Body of pancreas (tissue), 4 donors: ENCODE measurements at regions not wholly inside any gene's neighbourhood (a gene's known extent, or its start where the extent isn't known, plus 50 kb on each side); places are given as distances from the start of the nearest gene placed in this dataset.

Experiments used
- POLR2A ChIP-seq, 3 donors: fragments of 450-650 bp; IDR thresholded peaks; one replicate each; pipeline ENCODE4 v1.6.1; 2016; ENCODE audit warnings: antibody characterized with exemption in 3 of 3, mild to moderate bottlenecking in 2 of 3
- TF ChIP-seq, protein P1 (sequence below), 7 experiments: fragments of 450-650 bp in 4 of 7; fragments of 200-600 bp in 3 of 7; sonication (generic) in 3 of 7; IDR thresholded peaks; one replicate each; pipeline ENCODE4 v1.5.1; 2016 to 2019; ENCODE audit warnings: antibody characterized with exemption in 7 of 7

GRCh38 chr4:31041853-31042252 is 321.7 kb downstream of the PCDH7 start:
- TF ChIP-seq POLR2A (IDR thresholded peaks at IDR 0.05), result no peak
- TF ChIP-seq, protein P1, sequence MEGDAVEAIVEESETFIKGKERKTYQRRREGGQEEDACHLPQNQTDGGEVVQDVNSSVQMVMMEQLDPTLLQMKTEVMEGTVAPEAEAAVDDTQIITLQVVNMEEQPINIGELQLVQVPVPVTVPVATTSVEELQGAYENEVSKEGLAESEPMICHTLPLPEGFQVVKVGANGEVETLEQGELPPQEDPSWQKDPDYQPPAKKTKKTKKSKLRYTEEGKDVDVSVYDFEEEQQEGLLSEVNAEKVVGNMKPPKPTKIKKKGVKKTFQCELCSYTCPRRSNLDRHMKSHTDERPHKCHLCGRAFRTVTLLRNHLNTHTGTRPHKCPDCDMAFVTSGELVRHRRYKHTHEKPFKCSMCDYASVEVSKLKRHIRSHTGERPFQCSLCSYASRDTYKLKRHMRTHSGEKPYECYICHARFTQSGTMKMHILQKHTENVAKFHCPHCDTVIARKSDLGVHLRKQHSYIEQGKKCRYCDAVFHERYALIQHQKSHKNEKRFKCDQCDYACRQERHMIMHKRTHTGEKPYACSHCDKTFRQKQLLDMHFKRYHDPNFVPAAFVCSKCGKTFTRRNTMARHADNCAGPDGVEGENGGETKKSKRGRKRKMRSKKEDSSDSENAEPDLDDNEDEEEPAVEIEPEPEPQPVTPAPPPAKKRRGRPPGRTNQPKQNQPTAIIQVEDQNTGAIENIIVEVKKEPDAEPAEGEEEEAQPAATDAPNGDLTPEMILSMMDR (IDR thresholded peaks at IDR 0.05), result no peak
